Stimulated activated CD8-positive, alpha-beta memory T cell treated with anti-CD3 and anti-CD28 coated beads, Interleukin-12 subunit alpha, Interleukin-12 subunit beta, amount 100 ng/mL, for 24 hours (primary cell): ENCODE measurements at regions not wholly inside any gene's neighbourhood (a gene's known extent, or its start where the extent isn't known, plus 50 kb on each side); places are given as distances from the start of the nearest gene placed in this dataset.

Experiments
- DNase-seq: peaks from one replicate; pipeline ENCODE4 v3.0.0-alpha.2; 2020; ENCODE audit errors: extremely low read depth

GRCh38 chr16:86363836-86364618, 146.3 kb upstream of the FOXF1 start:
- no peak for DNase-seq

DNA sequence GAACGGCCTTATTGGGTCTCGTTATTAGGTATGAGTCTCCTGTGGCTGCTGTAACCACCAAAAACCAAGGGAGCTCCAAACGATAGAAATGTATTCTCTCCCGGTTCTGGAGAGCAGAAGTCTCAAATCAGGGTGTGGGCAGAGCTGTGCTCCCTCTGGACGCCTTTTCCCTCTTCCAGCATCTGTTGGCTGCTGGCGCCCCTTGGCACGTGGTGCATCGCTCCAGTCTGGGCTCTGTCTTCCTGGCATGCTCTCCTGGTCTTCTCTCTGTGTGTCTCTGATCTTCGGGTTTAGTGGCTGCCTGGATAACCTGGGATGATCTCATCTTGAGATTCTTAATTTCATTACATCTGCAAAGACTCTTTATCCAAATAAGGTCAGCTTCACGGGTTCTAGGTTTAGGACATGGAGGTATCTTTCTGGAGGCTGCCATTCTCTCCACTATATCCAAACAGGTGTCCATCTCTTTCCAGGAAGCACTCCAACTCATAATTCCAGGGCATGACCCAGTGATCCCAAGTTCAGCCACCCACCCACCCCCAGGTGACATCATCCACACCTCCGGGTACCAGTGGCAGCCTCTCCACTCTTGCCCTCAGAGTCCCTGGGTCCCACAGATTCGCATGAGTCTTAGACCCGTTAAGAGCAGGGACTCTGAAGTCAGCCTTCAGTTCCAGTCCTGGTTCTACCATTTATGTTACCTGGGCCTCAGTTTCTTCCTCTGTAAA, 145.5 kb upstream of the FOXF1 start:
- no peak for DNase-seq

DNA sequence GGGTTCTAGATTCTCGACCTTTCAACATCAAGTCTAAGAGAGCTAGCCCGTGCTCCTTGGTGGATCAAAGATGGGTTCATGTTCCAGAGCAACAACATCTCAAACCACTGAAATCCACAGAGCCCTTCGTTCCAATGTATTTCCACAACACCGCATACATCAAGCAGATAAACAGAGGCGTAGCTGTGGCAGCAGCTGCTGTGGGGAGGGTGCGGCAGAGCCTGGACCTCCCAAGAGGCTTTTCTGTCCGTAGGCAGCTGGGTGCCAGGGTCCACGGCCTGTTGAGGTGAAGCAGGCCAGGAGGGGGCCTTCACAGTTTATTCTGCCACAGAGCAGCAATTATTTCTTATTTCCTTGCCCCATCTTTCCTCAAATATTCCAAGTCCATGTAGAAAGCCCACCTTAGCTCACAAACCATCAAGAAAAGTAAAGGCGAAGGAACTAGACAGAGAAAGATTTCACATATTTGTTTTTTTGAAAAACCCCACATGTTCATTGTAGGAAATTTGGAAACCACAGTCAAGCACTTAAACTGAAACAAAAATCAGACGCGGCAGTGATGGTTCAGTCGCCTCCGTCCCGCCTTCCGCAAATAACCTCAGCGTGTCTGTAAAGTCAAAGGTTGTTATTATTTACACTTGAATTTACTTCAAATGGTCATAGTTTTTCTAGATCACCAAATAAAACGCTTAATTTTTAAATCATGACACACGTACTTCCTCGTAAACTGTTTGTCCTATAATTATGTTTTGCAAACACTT, 144.6 kb upstream of the FOXF1 start:
- DNase-seq = no peak

DNA sequence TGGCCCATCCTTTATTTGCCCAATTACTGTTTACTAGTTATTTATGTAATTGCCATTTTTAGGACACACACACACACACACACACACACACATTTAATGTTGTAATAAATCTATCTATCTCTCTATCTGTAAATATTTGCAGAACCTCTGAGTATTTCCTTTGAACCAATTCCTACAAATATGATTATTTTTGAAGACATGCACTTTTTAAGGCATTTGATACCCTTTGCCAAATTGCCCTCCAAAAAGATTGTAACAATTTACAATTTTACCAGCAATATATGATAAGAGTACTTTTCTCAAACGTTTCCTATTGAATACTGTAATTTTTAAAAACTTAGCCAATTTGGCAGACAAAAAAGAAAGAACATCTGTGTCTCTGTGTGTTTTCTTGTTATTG, 143.8 kb upstream of the FOXF1 start:
- no peak for DNase-seq

GRCh38 chr16:86367291-86368072, 142.8 kb upstream of the FOXF1 start:
- DNase-seq = no peak

GRCh38 chr16:86368261-86368660, 142.1 kb upstream of the FOXF1 start:
- DNase-seq = no peak

GRCh38 chr16:86370062-86370461, 140.3 kb upstream of the FOXF1 start:
- no peak for DNase-seq

DNA sequence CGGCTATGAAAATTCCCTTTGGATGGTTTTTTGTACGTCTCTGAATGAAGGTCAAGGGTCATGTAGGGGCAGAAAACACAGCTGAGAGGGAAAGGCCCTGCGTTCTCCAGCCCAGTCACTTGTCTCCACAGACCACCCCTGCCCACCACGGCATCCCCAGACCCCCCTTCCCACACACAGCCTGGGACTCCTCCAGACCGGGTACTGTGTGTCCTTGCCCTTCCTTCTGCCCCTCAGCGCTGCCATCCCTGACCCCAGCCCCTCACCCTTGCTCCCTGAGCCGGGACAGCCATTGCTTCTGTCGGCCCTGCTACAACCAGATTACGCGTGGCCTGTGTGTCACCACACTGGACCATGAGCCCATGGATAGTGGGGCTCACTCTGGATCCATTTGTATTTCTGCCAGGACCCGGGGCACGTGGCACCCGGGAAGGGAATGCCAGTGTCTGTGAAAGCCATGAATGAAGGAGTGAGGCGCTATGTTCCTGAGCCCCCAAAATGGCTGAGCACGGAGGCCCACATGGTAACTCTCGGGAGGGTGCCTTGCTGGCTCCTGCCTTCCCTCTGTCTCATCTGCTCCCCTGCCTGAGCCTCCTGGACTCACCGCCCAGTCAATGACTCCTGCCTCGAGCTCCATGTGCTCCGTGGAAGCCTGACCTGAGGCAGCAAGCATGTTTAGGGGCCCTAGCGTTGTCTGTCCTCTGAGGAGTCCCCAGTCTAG, 139.1 kb upstream of the FOXF1 start:
- no peak for DNase-seq

DNA sequence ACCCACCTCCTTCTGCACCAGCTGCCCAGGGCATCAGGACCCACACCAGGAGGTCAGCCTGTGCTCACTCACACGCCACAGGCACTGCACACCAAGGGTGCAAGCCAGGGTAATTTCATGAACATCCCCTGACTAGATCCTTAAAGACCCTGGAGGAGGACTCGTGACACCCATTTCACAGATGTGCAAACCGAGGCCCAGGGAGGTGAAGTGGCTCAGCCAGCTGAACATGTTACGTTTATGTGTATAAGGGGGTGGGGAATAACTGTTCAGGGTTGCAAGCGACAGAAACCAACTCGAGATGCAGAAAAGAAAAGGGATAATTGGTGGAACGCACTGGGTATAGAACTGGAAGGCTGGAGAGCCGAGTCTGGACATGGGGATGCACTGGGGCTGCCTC, 138.1 kb upstream of the FOXF1 start:
- no peak for DNase-seq

GRCh38 chr16:86373276-86373901, 136.9 kb upstream of the FOXF1 start:
- no peak for DNase-seq

- no peak for DNase-seq
Observed at GRCh38 chr16:86374603-86375130, 135.7 kb upstream of the FOXF1 start.

GRCh38 chr16:86375364-86375763, 135.0 kb upstream of the FOXF1 start:
- DNase-seq = no peak

GRCh38 chr16:86375851-86376250, 134.5 kb upstream of the FOXF1 start:
- DNase-seq = no peak

- DNase-seq = no peak
Observed at GRCh38 chr16:86376837-86377236, 133.5 kb upstream of the FOXF1 start.

- no peak for DNase-seq
Observed at GRCh38 chr16:86377251-86378022, 132.9 kb upstream of the FOXF1 start.

- DNase-seq = no peak
Observed at GRCh38 chr16:86378128-86378527, 132.2 kb upstream of the FOXF1 start.

- no peak for DNase-seq
Observed at GRCh38 chr16:86378831-86379504, 131.4 kb upstream of the FOXF1 start.

DNA sequence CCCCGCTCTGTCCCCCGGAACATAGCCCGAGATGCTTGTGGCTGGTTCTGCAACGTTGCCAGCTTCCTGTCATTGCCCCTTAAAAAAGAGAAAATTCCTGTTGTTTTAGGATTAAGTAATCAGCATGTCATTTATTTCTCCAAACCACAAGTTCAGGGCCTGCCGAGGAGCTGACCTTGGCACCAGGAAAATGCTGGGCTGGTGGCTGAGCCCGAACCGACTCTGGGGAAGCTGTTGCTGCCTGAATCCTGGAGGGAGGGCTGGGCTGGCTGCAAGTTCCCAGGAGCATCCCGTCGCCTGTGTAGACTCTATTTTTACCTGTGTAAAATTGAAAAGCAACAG, 130.9 kb upstream of the FOXF1 start:
- DNase-seq = no peak

- no peak for DNase-seq
Observed at GRCh38 chr16:86380030-86380429, 130.3 kb upstream of the FOXF1 start.
